ENCODE measurements at regions not wholly inside any gene's neighbourhood (a gene's known extent, or its start where the extent isn't known, plus 50 kb on each side); places are given as distances from the start of the nearest gene placed in this dataset.
"Not testable (repeated sequence)": the region's sequence is repeated elsewhere in the genome, so short reads cannot be mapped to it uniquely, and the experiment has no call there.

DNA sequence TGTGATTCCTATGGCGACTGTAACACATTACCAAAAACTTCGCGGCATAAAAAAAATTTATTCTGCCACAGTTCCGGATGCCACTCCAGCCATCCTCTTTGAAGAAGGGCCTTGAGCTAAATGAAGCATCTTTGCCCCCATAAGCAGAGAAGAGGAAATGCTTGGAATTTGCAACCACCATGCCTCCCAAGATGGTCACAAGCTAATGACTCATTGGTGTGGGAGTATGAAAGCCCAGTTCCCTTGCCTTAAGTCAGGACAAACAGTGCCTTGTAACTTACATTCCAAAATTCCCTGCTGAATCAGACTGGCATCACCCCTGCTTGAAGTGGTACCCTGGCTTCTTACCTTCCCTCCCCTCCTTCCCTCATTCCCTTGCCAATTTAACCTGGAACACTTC, 1077.4 kb downstream of the EPHA3 start:
- Mint-ChIP-seq H3K27ac (no peak overlapping the region), H3K9me3 (no peaks in the 10 kb centered on the region), H3K36me3 (no peaks in the 10 kb centered on the region), H3K27me3 (ENCODE audit: low read depth in 3 of 3) (peaks cover 0 to 2% (median 0%) of the 10 kb centered on the region in 3 donors), H3K4me1 (peaks cover 2% of the 10 kb centered on the region), H3K4me3 (no peak overlapping the region)
- intact Hi-C loops (cut with micrococcal nuclease): no loop called here
- 100% methylated on average over 3 of the region's 4 CpGs for WGBS (ENCODE audit: insufficient coverage)
- H4K20me1 ChIP-seq (ENCODE audit: insufficient read depth, low read length): no peaks in the 10 kb centered on the region
- H3K4me1 ChIP-seq (ENCODE audit: control insufficient read depth in 1 of 2, insufficient read depth in 2 of 2, low read length in 2 of 2): no peaks in the 10 kb centered on the region
- no peak overlapping the region for H2AFZ ChIP-seq (ENCODE audit: insufficient read depth, low read depth, low read length, poor library complexity, severe bottlenecking)
- H3K9me3 ChIP-seq (replicated peaks in 1 of 2; ENCODE audit: control insufficient read depth in 1 of 2, insufficient read depth in 1 of 2, low read length in 2 of 2): no peaks in the 10 kb centered on the region
- H3K4me3 ChIP-seq (replicated peaks in 1 of 3; ENCODE audit: low read depth in 2 of 3, low read length in 3 of 3): no peak overlapping the region
- H3K79me2 ChIP-seq (ENCODE audit: insufficient read depth, low read length): no peaks in the 10 kb centered on the region
- H3K36me3 ChIP-seq (replicated peaks in 1 of 2; ENCODE audit: control insufficient read depth in 1 of 2, insufficient read depth in 2 of 2, low read length in 2 of 2): no peaks in the 10 kb centered on the region
- no peaks in the 10 kb centered on the region for H3K27me3 ChIP-seq (ENCODE audit: control insufficient read depth in 2 of 2, insufficient read depth in 2 of 2, low read length in 2 of 2)
- no peak overlapping the region for H3K9ac ChIP-seq (ENCODE audit: insufficient read depth, low read length, poor library complexity, severe bottlenecking)
- H3K4me2 ChIP-seq (replicated peaks; ENCODE audit: extremely low read depth, low read length, poor library complexity, severe bottlenecking): no peak overlapping the region
- TF ChIP-seq, protein P1, sequence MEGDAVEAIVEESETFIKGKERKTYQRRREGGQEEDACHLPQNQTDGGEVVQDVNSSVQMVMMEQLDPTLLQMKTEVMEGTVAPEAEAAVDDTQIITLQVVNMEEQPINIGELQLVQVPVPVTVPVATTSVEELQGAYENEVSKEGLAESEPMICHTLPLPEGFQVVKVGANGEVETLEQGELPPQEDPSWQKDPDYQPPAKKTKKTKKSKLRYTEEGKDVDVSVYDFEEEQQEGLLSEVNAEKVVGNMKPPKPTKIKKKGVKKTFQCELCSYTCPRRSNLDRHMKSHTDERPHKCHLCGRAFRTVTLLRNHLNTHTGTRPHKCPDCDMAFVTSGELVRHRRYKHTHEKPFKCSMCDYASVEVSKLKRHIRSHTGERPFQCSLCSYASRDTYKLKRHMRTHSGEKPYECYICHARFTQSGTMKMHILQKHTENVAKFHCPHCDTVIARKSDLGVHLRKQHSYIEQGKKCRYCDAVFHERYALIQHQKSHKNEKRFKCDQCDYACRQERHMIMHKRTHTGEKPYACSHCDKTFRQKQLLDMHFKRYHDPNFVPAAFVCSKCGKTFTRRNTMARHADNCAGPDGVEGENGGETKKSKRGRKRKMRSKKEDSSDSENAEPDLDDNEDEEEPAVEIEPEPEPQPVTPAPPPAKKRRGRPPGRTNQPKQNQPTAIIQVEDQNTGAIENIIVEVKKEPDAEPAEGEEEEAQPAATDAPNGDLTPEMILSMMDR (IDR thresholded peaks at IDR 0.05): no peak
- H3K27ac ChIP-seq (ENCODE audit: low read depth in 1 of 2, low read length in 2 of 2): no peak overlapping the region
- no peak for DNase-seq

DNA sequence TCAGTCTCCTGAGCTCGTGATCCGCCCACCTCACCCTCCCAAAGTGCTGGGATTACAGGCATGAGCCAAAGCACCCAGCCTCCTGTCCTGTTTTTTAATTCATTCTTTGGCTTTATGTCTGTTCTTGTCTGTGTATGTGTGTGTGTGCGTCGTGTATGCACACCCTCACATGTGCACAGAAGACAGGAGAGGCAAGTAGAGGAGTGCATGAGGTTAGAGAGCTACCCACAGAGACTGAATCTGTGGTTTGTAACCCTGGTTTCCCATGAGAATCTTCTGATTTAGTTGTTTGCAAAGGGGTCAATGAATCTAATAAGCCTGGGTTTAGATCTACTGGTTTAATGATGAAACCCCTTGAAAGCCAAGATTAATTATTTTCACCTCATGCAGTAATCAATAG, 1090.0 kb downstream of the EPHA3 start:
- H3K27ac Mint-ChIP-seq; H3K79me2 ChIP-seq (ENCODE audit: insufficient read depth, low read length); H4K20me1 ChIP-seq (ENCODE audit: insufficient read depth, low read length); H3K9ac ChIP-seq (ENCODE audit: insufficient read depth, low read length, poor library complexity, severe bottlenecking); H3K27me3 Mint-ChIP-seq (ENCODE audit: low read depth in 3 of 3); H3K4me1 ChIP-seq (ENCODE audit: control insufficient read depth in 1 of 2, insufficient read depth in 2 of 2, low read length in 2 of 2); H3K36me3 Mint-ChIP-seq; intact Hi-C loops (cut with micrococcal nuclease); H3K27ac ChIP-seq (ENCODE audit: low read depth in 1 of 2, low read length in 2 of 2); H3K4me2 ChIP-seq (replicated peaks; ENCODE audit: extremely low read depth, low read length, poor library complexity, severe bottlenecking); H3K4me3 Mint-ChIP-seq; H3K4me3 ChIP-seq (replicated peaks in 1 of 3; ENCODE audit: low read depth in 2 of 3, low read length in 3 of 3); H3K36me3 ChIP-seq (replicated peaks in 1 of 2; ENCODE audit: control insufficient read depth in 1 of 2, insufficient read depth in 2 of 2, low read length in 2 of 2); H3K4me1 Mint-ChIP-seq; H3K27me3 ChIP-seq (ENCODE audit: control insufficient read depth in 2 of 2, insufficient read depth in 2 of 2, low read length in 2 of 2); DNase-seq; H2AFZ ChIP-seq (ENCODE audit: insufficient read depth, low read depth, low read length, poor library complexity, severe bottlenecking): not testable (repeated sequence)
- peaks cover 7 to 15% of the 10 kb centered on the region in 2 donors for H3K9me3 ChIP-seq (replicated peaks in 1 of 2; ENCODE audit: control insufficient read depth in 1 of 2, insufficient read depth in 1 of 2, low read length in 2 of 2)
- peaks cover 5 to 27% (median 7%) of the 10 kb centered on the region in 7 donors for H3K9me3 Mint-ChIP-seq
- no CpG with 5 or more reads among the region's 4 CpGs for WGBS (ENCODE audit: insufficient coverage)

DNA sequence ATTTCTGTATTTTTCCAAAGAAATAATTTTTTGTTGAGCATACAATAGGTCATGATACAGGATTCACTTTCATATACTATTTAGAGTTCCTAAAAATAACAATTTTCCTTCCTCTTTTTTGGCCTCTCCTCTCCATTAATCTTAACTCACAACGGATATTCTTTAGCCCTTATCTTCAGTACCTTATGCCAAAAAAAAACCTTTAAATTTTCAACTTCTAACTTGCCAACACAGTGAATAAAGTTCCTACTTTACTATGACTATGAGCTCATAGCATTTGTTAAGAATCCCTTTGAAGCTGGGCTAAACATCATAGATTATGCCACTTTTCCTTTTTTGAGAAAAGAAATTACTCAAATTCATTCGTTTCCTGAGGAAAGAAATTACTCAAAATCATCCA, 1095.5 kb downstream of the EPHA3 start:
- H3K27ac ChIP-seq (ENCODE audit: low read depth in 1 of 2, low read length in 2 of 2); H3K27ac Mint-ChIP-seq; H3K4me2 ChIP-seq (replicated peaks; ENCODE audit: extremely low read depth, low read length, poor library complexity, severe bottlenecking); DNase-seq; H4K20me1 ChIP-seq (ENCODE audit: insufficient read depth, low read length); H3K36me3 ChIP-seq (replicated peaks in 1 of 2; ENCODE audit: control insufficient read depth in 1 of 2, insufficient read depth in 2 of 2, low read length in 2 of 2); H3K36me3 Mint-ChIP-seq; H3K9me3 ChIP-seq (replicated peaks in 1 of 2; ENCODE audit: control insufficient read depth in 1 of 2, insufficient read depth in 1 of 2, low read length in 2 of 2); H3K27me3 Mint-ChIP-seq (ENCODE audit: low read depth in 3 of 3); H3K4me3 Mint-ChIP-seq; intact Hi-C loops (cut with micrococcal nuclease); H3K4me1 ChIP-seq (ENCODE audit: control insufficient read depth in 1 of 2, insufficient read depth in 2 of 2, low read length in 2 of 2); H3K79me2 ChIP-seq (ENCODE audit: insufficient read depth, low read length); H2AFZ ChIP-seq (ENCODE audit: insufficient read depth, low read depth, low read length, poor library complexity, severe bottlenecking); H3K9ac ChIP-seq (ENCODE audit: insufficient read depth, low read length, poor library complexity, severe bottlenecking); H3K4me1 Mint-ChIP-seq; H3K4me3 ChIP-seq (replicated peaks in 1 of 3; ENCODE audit: low read depth in 2 of 3, low read length in 3 of 3); H3K27me3 ChIP-seq (ENCODE audit: control insufficient read depth in 2 of 2, insufficient read depth in 2 of 2, low read length in 2 of 2): not testable (repeated sequence)
- WGBS (ENCODE audit: insufficient coverage): 0% methylated on average over 1 of the region's 2 CpGs
- peaks cover 1 to 11% (median 4%) of the 10 kb centered on the region in 7 donors for H3K9me3 Mint-ChIP-seq

DNA sequence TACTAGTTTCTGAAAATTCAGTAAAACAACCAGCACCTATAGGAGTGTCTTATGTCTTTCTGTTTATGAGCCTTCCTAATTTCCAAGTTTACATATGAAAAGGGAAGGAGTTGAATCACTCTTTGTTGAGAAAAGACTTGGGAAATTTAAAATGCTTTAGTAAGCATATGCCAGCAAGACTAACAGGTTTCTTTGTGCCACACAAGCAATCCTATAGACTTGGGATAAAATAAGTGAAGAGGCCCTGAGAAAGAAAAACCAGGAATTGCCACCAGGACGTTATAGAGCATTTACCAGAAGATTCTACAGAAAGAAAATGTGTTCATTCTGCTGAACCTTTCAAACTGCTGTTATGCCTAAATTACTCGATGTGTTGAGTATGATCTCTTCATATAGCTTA, 1099.1 kb downstream of the EPHA3 start:
- WGBS (ENCODE audit: insufficient coverage): no CpG with 5 or more reads among the region's 2 CpGs
- not testable (repeated sequence) for H3K79me2 ChIP-seq (ENCODE audit: insufficient read depth, low read length)

More for the DNA sequence above, 1099.1 kb downstream of the EPHA3 start:
- H2AFZ ChIP-seq (ENCODE audit: insufficient read depth, low read depth, low read length, poor library complexity, severe bottlenecking); H3K4me3 ChIP-seq (replicated peaks in 1 of 3; ENCODE audit: low read depth in 2 of 3, low read length in 3 of 3); H3K27me3 Mint-ChIP-seq (ENCODE audit: low read depth in 3 of 3); H3K36me3 Mint-ChIP-seq; H3K4me1 Mint-ChIP-seq; H3K27ac ChIP-seq (ENCODE audit: low read depth in 1 of 2, low read length in 2 of 2); H3K4me3 Mint-ChIP-seq; DNase-seq; H3K36me3 ChIP-seq (replicated peaks in 1 of 2; ENCODE audit: control insufficient read depth in 1 of 2, insufficient read depth in 2 of 2, low read length in 2 of 2); H3K27ac Mint-ChIP-seq; H3K4me1 ChIP-seq (ENCODE audit: control insufficient read depth in 1 of 2, insufficient read depth in 2 of 2, low read length in 2 of 2); intact Hi-C loops (cut with micrococcal nuclease); H3K27me3 ChIP-seq (ENCODE audit: control insufficient read depth in 2 of 2, insufficient read depth in 2 of 2, low read length in 2 of 2); H3K9me3 ChIP-seq (replicated peaks in 1 of 2; ENCODE audit: control insufficient read depth in 1 of 2, insufficient read depth in 1 of 2, low read length in 2 of 2); H3K9ac ChIP-seq (ENCODE audit: insufficient read depth, low read length, poor library complexity, severe bottlenecking); H3K4me2 ChIP-seq (replicated peaks; ENCODE audit: extremely low read depth, low read length, poor library complexity, severe bottlenecking); H4K20me1 ChIP-seq (ENCODE audit: insufficient read depth, low read length): not testable (repeated sequence)
- H3K9me3 Mint-ChIP-seq: peaks cover 1 to 10% (median 6%) of the 10 kb centered on the region in 7 donors
